Inflammatory macrophage treated with lipopolysaccharide for 4 hours (primary cell): ENCODE measurements at regions not wholly inside any gene's neighbourhood (a gene's known extent, or its start where the extent isn't known, plus 50 kb on each side); places are given as distances from the start of the nearest gene placed in this dataset.
"Not testable (repeated sequence)": the region's sequence is repeated elsewhere in the genome, so short reads cannot be mapped to it uniquely, and the experiment has no call there.

Experiments
- DNase-seq: peaks from one replicate; pipeline ENCODE4 v3.0.0-alpha.2; 2020

DNA sequence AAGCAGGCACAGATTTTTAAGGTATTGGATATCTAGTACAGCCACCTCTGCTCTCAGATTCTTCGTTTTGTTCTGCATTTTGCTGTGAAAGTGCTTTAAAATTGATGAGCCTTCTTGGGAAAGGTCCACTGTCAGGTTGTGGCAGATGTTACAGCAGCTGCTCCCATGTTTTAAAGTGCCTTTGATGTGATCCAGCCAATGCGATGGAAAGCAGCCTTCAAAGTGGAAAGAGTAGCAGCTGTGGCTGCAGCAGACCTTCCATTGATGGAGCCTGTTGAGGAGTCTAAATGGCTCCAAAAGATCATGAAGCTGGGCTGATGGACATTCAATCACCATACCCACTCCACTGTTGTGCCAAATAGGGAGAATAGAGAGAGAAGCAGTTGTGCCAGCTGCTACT lies 816.9 kb downstream of the PLA2G4A start:
- no peak for DNase-seq

GRCh38 chr1:187646536-187647107 lies 817.9 kb downstream of the PLA2G4A start:
- no peak for DNase-seq

DNA sequence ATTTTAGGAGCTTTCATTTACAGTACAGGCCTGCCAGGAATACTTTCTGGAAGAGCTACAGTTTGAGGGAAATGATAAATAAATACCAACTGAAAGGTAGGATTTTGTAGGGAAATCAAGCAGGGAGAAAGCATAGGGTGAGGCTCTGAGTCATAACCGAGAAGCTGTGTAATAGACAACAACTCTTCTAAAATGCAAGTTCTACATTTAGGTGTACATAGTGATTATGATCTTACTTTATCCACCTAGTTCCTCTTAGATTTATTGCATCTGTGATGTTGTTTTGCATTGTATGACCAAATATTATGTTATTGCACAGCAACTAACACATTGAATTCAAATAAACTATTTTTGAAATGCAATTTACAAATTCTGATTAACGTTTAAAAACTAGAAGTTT lies 819.3 kb downstream of the PLA2G4A start:
- no peak for DNase-seq

GRCh38 chr1:187654635-187655034 lies 825.9 kb downstream of the PLA2G4A start:
- no peak for DNase-seq

GRCh38 chr1:187655104-187655503 lies 826.4 kb downstream of the PLA2G4A start:
- DNase-seq = no peak

GRCh38 chr1:187665483-187665882 lies 836.7 kb downstream of the PLA2G4A start:
- DNase-seq = no peak

DNA sequence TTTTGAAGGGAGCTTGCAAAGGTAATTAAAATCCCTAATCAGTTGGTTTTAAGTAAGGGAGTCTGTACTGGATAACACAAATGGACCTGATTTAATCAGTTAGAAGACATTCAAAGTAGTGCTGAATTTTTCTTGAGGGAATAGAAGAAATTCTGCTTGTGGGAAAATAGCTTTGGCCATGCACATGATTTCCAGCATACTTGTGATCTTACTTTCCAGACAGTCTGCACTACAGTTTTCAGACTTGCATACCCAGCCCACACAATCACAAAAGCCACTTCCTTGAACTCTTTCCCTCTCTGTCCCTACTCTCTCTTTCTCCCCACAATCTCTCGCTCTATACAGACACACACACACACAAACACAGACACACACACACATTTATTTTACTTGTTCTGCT lies 852.1 kb downstream of the PLA2G4A start:
- no peak for DNase-seq

DNA sequence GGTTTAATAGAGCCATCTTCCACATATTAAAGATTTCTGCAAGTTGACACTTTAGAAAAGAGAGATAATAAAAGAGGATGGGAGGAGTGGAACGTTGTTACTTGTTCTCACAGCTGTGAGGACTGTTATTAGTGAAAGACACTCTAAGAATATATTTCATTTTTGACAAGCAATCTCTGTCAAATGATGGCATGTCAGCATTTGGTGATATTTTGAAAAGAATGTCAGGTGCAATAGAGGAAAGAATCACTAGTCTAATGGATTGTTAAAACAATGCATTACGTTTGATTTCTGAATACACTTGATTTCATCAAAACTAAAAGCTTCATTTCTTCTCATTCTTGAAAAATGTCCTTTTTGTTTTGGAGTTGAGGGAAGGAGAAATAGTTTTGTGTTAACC lies 853.4 kb downstream of the PLA2G4A start:
- no peak for DNase-seq

DNA sequence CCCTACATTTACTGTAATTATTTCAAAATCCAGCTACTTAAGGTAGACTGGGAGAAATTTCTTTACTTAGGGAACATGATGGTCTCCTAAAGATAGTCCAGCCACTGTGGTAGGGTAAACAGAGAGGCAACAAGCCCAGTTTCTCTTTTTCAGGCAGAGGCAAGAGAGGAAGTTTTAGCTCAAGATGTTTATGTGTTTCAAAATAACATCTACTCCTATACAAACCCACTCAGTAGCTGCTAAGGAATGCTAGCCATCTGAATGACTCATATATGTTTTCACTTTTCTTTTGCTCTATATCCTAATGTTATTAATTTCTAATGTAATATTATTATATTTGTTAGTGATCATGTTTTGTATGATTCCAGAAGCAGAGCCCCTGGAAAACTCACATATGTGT lies 856.6 kb downstream of the PLA2G4A start:
- DNase-seq = no peak

GRCh38 chr1:187689129-187689528 lies 860.4 kb downstream of the PLA2G4A start:
- no peak for DNase-seq

DNA sequence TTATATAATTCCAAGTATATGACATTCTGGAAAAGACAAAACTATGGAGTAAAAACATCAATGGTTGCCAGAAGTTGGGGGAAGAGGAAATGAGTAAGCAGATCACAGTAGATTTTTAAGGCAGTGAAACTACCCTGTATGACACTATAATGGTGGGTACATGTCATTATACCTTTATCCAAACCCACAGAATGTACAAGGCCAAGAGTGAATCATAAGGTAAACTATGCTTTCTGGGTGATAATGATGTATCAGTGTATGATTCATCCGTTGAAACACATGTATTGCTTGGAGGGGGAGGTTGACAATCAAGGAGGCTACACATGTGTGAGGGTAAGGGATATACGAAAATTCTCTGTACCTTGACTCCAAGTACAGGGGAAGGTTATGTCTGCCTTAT lies 862.7 kb downstream of the PLA2G4A start:
- DNase-seq = no peak

DNA sequence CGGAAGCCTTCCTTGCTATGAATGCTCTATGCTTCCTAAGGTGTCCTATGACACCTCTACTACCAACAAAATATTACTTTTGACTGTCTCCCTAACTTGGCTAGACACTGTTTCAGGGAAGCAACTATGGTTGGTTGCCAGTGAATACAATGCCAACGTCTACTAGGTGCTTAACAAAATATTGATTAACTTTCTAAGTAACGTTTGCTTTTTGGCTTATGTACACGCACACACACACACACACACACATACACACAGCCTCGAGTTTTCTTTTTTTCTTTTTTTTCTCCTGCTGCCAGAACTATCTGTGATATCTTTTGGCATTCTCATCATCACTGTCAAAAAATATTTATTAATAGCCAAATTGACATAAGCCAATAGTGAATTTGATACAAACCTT lies 864.0 kb downstream of the PLA2G4A start:
- no peak for DNase-seq

DNA sequence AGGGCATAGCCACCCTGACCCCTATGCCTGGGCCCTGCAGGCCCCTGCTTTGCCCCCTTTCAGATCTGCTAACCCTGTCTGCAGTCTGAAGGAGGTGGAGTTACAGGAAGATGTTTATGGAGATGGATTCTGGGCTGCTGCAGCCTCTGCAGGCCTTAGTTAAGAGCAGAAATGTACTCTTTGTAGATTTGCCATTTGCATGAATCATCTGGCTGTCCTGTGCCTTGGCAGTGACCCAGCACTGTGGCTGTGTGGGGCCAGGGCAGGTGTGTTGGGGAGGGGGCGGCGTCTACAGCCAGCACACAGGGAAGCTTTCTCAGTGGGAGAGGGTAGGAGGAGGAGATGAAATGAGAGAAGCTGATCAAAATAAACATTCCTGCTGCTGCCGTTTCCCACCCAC lies 867.3 kb downstream of the PLA2G4A start:
- no peak for DNase-seq

DNA sequence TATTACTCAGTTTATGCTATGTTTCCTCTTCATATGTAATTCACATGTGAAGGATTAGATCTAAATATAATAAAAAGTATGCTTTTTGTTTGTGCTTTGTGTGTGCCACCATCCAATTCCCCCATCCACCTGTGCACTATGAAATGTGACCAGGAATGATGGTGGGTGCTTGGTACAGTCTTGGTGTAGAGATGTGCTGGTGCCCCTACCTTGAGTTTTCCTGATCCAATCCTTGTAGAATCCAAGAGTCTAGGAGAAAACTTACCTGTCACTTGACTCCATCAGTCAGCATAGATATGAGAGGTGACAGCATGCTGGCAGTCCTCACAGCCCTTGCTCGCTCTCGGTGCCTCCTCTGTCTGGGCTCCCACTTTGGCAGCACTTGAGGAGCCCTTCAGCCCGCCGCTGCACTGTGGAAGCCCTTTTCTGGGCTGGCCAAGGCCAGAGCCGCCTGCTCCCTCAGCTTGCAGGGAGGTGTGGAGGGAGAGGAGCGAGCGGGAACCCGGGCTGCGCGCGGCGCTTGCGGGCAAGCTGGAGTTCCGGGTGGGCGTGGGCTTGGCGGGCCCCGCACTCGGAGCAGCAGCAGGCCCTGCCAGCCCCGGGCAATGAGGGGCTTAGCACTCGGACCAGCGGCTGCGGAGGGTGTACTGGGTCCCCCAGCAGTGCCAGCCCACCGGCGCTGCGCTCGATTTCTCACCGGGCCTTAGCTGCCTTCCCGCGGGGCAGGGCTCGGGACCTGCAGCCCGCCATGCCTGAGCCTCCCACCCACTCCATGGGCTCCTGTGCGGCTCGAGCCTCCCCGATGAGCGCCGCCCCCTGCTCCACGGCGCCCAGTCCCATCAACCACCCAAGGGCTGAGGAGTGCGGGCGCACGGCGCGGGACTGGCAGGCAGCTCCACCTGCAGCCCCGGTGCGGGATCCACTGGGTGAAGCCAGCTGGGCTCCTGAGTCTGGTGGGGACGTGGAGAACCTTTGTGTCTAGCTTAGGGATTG lies 874.7 kb downstream of the PLA2G4A start:
- DNase-seq = not testable (repeated sequence)

DNA sequence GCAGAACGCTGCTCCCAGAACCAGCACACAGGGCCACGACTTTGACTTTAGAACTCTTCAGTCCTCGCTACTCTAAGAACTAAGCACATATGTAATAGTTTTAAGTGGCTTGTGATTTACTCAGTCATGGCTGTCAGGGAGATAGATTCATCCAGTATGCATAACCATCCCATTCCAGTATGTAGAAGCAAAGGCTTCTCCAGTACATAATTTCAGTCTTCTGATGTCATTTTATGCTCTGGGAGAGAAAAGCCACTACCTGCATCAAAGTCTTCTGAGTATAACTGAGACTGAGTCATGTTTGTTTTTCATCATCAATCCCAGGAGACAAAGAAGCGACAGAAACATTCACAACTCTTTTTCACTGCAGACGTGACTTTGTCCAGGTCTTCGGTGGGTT lies 885.7 kb downstream of the PLA2G4A start:
- DNase-seq = no peak

DNA sequence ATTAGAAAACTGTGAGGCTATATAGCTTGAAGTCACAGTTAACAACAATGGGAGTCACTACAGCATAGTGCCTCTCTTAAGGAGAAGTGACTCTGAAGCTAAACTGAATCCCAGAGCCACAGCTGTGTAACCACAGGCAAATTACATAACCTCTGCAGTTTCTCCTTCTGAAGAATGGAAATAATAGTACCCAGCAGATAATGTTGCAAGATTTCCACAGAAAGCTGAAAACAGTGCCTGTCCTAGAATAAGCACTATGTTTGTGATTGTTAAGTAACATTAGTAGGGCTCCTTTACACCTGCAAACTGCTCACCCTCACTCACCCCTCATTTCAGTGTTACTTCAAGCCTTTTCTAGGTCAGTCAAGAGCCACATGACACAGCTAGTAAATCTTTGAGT lies 886.7 kb downstream of the PLA2G4A start:
- DNase-seq = no peak

- no peak for DNase-seq
These were observed 887.4 kb downstream of the PLA2G4A start for GRCh38 chr1:187716160-187716559.

DNA sequence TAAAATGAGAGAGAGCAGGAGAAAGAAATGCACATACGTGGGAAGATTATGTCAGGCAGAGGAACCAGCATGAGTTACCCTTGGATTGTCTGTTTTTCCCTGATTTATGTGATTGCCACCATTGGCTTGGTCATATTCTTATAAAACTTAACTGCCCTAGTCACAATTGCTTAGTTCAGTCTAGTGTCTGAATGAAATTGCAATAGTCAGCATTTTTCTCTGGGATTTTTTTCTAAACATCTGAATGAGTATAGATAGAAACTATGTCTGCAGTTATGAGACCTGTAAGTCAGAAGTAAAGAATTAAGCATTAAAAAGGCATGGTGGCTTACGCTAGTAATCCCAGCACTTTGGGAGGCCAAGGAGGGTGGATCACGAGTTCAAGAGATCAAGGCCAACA lies 889.8 kb downstream of the PLA2G4A start:
- no peak for DNase-seq

- no peak for DNase-seq
These were observed 892.5 kb downstream of the PLA2G4A start for GRCh38 chr1:187721216-187721615.

GRCh38 chr1:187725216-187725615 lies 896.5 kb downstream of the PLA2G4A start:
- no peak for DNase-seq

GRCh38 chr1:187733232-187733631 lies 904.5 kb downstream of the PLA2G4A start:
- no peak for DNase-seq

DNA sequence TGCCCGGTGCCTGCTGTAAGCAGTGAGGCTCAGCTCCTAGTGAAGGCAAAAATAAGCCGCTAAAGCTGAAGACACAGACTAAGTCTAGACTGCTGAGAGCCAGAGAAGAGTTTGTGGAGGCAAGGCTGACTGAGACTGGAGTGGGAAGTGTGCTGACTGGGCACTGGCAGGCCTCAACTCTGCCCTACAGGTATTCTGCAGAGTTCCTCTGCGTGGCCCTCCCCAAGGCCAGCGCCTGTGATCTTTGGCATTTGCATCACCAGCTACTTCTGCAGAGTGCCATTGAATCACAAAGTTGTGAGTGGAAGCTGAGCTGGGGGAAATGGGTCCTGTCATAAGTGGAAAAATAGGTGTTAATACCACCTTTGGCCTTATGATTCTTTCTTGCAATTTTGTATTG lies 905.7 kb downstream of the PLA2G4A start:
- no peak for DNase-seq

DNA sequence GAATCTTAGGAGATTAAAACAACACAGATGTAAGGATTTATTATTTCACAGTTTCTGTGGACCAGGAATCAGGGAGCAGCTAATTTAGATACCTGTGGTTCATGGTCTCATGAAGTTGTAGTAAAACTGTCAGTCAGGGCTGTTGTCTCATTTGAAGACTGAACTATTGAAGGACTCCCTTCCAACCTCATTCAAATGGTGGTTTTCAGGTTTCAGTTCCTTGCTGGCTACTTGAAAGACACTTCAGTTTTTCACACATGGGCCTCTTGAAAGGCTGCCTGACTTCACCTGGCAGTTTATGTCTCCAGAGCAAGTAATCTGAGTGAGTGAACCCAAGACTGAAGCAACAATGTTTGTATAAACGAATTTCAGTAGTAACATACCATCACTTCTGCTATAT lies 915.9 kb downstream of the PLA2G4A start:
- no peak for DNase-seq

DNA sequence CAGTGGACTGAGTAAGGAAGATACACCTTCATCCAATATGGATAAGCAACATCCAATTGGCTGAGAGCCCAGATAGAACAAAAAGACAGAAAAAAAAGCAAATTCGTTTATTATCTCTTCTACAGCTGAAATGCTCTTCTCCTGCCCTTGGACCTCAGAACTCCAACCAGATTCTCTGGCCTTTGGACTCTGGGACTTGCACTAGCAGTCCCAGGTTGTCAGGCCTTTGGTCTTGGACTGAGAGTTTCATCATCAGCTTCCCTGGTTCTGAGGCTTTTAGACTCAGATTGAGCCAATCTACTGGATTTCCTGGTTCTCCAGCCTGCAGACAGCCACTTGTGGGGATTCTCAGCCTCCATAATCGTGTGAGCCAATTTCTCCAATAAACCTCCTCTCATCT lies 926.8 kb downstream of the PLA2G4A start:
- DNase-seq = no peak

DNA sequence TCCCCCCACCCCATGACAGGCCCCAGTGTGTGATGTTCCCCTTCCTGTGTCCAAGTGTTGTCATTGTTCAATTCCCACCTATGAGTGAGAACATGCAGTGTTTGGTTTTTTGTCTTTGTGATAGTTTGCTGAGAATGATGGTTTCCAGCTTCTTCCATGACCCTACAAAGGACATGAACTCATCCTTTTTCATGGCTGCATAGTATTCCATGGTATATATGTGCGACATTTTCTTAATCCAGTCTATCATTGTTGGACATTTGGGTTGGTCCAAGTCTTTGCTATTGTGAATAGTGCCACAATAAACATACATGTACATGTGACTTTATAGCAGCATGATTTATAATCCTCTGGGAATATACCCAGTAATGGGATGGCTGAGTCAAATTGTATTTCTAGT lies 927.9 kb downstream of the PLA2G4A start:
- DNase-seq = not testable (repeated sequence)
